Endodermal cell (in vitro differentiated cells): ENCODE measurements at regions not wholly inside any gene's neighbourhood (a gene's known extent, or its start where the extent isn't known, plus 50 kb on each side); places are given as distances from the start of the nearest gene placed in this dataset.
A peak's percentile ranks its signal among the peaks of the same experiment; 100 is the strongest.

Source experiments
- DNase-seq: peaks from one replicate; pipeline ENCODE4 v3.0.0-alpha.2; 2017
- H3K27ac ChIP-seq: 2 replicates; pipeline ENCODE4 v1.5.1; 2013; ENCODE audit warnings: mild to moderate bottlenecking, low read depth, low read length, moderate library complexity
- H3K27me3 ChIP-seq: 2 replicates; pipeline ENCODE4 v1.6.1; 2013; ENCODE audit warnings: mild to moderate bottlenecking, low read length, moderate library complexity; ENCODE audit not compliant: insufficient read depth, control insufficient read depth, poor library complexity, severe bottlenecking
- H3K36me3 ChIP-seq: 2 replicates; pipeline ENCODE4 v1.7.0; 2013; ENCODE audit warnings: mild to moderate bottlenecking, low read length, moderate library complexity; ENCODE audit not compliant: control insufficient read depth, insufficient read depth
- H3K4me1 ChIP-seq: one replicate; pipeline ENCODE4 v1.7.0; 2013; ENCODE audit warnings: low read length; ENCODE audit not compliant: control insufficient read depth, insufficient read depth
- H3K4me3 ChIP-seq: 2 replicates; pipeline ENCODE4 v1.5.1; 2013; ENCODE audit warnings: mild to moderate bottlenecking, low read length, moderate library complexity
- H3K9ac ChIP-seq: 2 replicates; pipeline ENCODE4 v1.6.1; 2013; ENCODE audit warnings: mild to moderate bottlenecking, low read length, moderate library complexity; ENCODE audit not compliant: poor library complexity, severe bottlenecking; ENCODE audit errors: extremely low read depth
- H3K9me3 ChIP-seq: 2 replicates; pipeline ENCODE4 v1.6.1; 2013; ENCODE audit warnings: mild to moderate bottlenecking, low read length, moderate library complexity; ENCODE audit not compliant: control insufficient read depth
- H3K27ac Mint-ChIP-seq: 2 replicates; pipeline ENCODE4 v1.8.0; 2020; ENCODE audit warnings: mixed read lengths
- H3K27me3 Mint-ChIP-seq: 2 replicates; pipeline ENCODE4 v1.8.0; 2021; ENCODE audit warnings: mild to moderate bottlenecking, mixed read lengths; ENCODE audit not compliant: insufficient read depth
- H3K36me3 Mint-ChIP-seq: 2 replicates; pipeline ENCODE4 v1.8.0; 2020; ENCODE audit warnings: low read depth, mixed read lengths
- H3K4me1 Mint-ChIP-seq: 2 replicates; pipeline ENCODE4 v1.8.0; 2020; ENCODE audit warnings: mixed read lengths
- H3K4me3 Mint-ChIP-seq: 2 replicates; pipeline ENCODE4 v1.8.0; 2020; ENCODE audit warnings: mild to moderate bottlenecking, moderate library complexity, mixed read lengths
- H3K9me3 Mint-ChIP-seq: 2 replicates; pipeline ENCODE4 v1.8.0; 2020; ENCODE audit warnings: mild to moderate bottlenecking, mixed read lengths
- CTCF ChIP-seq: fragments of 200-600 bp; sonication (generic); conservative IDR thresholded peaks from 2 replicates; pipeline ENCODE4 v1.5.0; 2021; ENCODE audit warnings: antibody characterized with exemption, mild to moderate bottlenecking
- WGBS, 2 experiments: methylation state at CpG; one replicate each; pipeline versions ENCODE4 v1.1.5 to v1.1.7; 2013; ENCODE audit warnings: missing lambda C conversion rate in 2 of 2, mixed read lengths in 1 of 2; ENCODE audit not compliant: insufficient coverage in 1 of 2, insufficient read length in 1 of 2; 5-methylcytosine and 5-hydroxymethylcytosine counted together

- no peak overlapping the region for H3K4me3 Mint-ChIP-seq
- Histone ChIP-seq H3K4me1 (peaks cover 5% of the 10 kb centered on the region), H3K9me3 (no peaks in the 10 kb centered on the region), H3K9ac (no peak overlapping the region), H3K4me3 (no peak overlapping the region), H3K36me3 (no peaks in the 10 kb centered on the region), H3K27ac (no peak overlapping the region), H3K27me3 (no peaks in the 10 kb centered on the region)
- WGBS, 2 experiments: 50 to 65% methylated on average over 2 to 3 of the region's 3 CpGs
- H3K9me3 Mint-ChIP-seq: no peaks in the 10 kb centered on the region
- H3K27me3 Mint-ChIP-seq: peaks cover 10% of the 10 kb centered on the region
- no peak overlapping the region for H3K27ac Mint-ChIP-seq
- H3K4me1 Mint-ChIP-seq: peaks cover 10% of the 10 kb centered on the region
- no peak for DNase-seq
- H3K36me3 Mint-ChIP-seq: no peaks in the 10 kb centered on the region
- TF ChIP-seq CTCF: no peak
These were observed 221.5 kb downstream of the SLC4A3 start for GRCh38 chr2:219848882-219849281.

GRCh38 chr2:219851169-219851568 lies 223.7 kb downstream of the SLC4A3 start:
- H3K36me3 ChIP-seq: no peaks in the 10 kb centered on the region
- H3K4me1 Mint-ChIP-seq: peaks cover 10% of the 10 kb centered on the region
- H3K9me3 ChIP-seq: no peaks in the 10 kb centered on the region
- peak; percentile 68 for TF ChIP-seq CTCF
- no peak overlapping the region for H3K4me3 ChIP-seq
- no peak overlapping the region for H3K4me3 Mint-ChIP-seq
- no peak overlapping the region for H3K9ac ChIP-seq
- H3K27ac ChIP-seq: no peak overlapping the region
- no peak overlapping the region for H3K27ac Mint-ChIP-seq
- DNase-seq: peak; percentile 89
- WGBS, 2 experiments: 65% methylated on average over 6 of the region's 6 CpGs; no CpG with 5 or more reads in 1 of the 2 experiments
- H3K27me3 Mint-ChIP-seq: peaks cover 10% of the 10 kb centered on the region
- H3K4me1 ChIP-seq: peaks cover 5% of the 10 kb centered on the region
- H3K36me3 Mint-ChIP-seq: no peaks in the 10 kb centered on the region
- H3K27me3 ChIP-seq: no peaks in the 10 kb centered on the region
- no peaks in the 10 kb centered on the region for H3K9me3 Mint-ChIP-seq

- H3K9me3 Mint-ChIP-seq: no peaks in the 10 kb centered on the region
- H3K9ac ChIP-seq: no peak overlapping the region
- no peak overlapping the region for H3K4me3 ChIP-seq
- 87% methylated on average over 15 to 22 of the region's 22 CpGs for WGBS, 2 experiments
- no peaks in the 10 kb centered on the region for H3K9me3 ChIP-seq
- no peak for TF ChIP-seq CTCF
- peak; percentile 69 for DNase-seq
- no peaks in the 10 kb centered on the region for H3K36me3 ChIP-seq
- H3K36me3 Mint-ChIP-seq: no peaks in the 10 kb centered on the region
- no peaks in the 10 kb centered on the region for H3K27me3 ChIP-seq
- H3K27ac Mint-ChIP-seq: no peak overlapping the region
- H3K4me1 ChIP-seq: peaks cover 5% of the 10 kb centered on the region
- no peak overlapping the region for H3K4me3 Mint-ChIP-seq
- H3K27me3 Mint-ChIP-seq: peaks cover 10% of the 10 kb centered on the region
- peaks cover 14% of the 10 kb centered on the region for H3K4me1 Mint-ChIP-seq
- no peak overlapping the region for H3K27ac ChIP-seq
These were observed 224.5 kb downstream of the SLC4A3 start for GRCh38 chr2:219851801-219852481.
